ENCODE measurements at regions not wholly inside any gene's neighbourhood (a gene's known extent, or its start where the extent isn't known, plus 50 kb on each side); places are given as distances from the start of the nearest gene placed in this dataset.

DNA sequence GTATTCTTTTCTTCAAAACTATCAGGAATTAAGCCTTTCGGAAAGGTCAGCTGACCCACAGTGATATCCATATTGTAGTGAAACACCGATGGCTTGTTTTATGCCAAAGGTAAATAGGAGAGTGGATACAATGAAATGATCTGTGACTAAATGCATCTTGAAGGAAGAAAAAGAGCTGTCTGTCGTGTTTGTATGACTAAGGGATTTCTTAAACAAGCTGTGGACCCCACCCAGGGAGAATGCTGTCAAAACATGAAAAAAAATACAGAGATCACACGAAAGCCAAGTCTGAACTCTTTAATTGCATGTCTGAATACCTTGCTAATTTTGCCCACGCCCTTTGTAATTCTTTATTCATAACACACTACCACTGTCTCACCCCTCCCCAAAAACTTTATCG lies 286.4 kb upstream of the WWC1 start:
- TF ChIP-seq EZH2 (IDR thresholded peaks at IDR 0.05) (no peak), POLR2AphosphoS5 (IDR thresholded peaks at IDR 0.05; ENCODE audit: borderline replicate concordance, low read depth, low read length) (no peak), FOXP2 (optimal IDR thresholded peaks at IDR 0.05; ENCODE audit: control extremely low read depth, extremely low read length, insufficient read depth) (no peak)
